ENCODE measurements at regions not wholly inside any gene's neighbourhood (a gene's known extent, or its start where the extent isn't known, plus 50 kb on each side); places are given as distances from the start of the nearest gene placed in this dataset.

DNA sequence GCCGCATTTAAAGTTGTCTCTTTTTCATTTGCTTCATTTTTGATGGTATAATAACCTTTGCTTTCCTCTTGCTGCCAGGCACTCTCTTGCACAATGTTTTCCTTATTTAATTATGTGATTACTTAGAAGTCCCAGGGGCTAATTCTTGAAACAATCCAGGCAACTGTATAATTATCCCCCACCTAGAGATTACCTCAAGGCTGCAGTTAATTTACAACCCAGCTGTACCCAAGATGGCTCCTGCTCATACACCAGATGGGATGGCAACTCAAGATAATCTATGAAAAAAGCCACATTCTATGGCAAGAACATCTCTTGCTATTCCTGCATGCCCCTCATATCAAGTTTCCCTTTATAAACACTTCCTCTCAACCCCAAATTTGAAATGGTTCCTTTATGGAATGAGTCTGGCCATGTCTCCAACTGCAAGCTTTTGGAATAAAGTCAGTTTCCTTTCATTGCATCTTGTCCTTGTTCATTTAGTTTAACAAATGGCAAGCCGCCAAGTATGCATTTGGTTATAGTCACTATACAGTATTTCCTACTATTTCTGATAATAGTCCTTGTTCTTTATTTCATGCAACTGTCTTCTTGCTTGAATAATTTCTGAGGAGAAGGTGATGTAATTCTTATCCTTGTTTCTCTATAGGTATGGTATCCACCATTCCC is 1042.6 kb downstream of the PLA2G4A start:
- DNase-seq (ENCODE audit: extremely low read depth, low read depth, low spot score): no peak

DNA sequence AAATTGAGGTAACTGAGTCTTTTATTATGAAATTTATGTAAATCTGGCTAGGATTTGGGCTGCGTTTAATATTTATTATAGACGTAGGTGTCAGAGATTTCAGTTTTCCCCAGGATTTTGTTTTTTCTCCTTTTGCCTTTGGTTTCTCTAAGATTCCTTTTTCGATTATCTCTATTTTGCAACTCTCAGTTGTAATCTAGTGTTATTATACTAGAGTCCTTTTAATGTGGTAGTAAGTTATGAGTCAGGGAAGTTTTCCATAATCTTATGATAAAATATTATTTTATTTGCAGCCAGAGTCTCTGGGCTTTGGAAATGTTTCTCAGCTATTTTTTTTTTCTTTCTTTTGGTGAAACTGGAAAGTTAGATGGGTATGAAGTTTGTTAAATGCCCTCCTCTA is 1043.8 kb downstream of the PLA2G4A start:
- DNase-seq (ENCODE audit: extremely low read depth, low read depth, low spot score): no peak

DNA sequence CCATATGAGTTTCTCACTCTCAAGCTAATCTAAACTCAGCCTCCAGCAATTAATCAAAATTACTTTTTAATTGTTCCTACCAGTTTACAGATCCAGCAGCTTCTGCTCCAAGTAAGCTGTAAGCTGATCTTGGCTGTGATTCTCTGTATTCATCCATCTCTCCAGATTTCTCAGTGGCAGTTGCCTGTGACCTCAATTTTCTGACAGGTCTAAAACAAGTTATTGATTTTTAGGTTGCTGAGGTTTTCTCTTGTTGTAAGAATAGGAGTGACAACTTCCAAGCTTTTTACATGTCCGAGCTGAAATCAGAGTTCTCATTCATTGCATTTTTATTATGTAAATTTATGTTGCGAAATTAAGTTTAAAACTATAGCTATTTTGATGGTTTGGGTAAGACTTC is 1044.4 kb downstream of the PLA2G4A start:
- no peak for DNase-seq (ENCODE audit: extremely low read depth, low read depth, low spot score)

DNA sequence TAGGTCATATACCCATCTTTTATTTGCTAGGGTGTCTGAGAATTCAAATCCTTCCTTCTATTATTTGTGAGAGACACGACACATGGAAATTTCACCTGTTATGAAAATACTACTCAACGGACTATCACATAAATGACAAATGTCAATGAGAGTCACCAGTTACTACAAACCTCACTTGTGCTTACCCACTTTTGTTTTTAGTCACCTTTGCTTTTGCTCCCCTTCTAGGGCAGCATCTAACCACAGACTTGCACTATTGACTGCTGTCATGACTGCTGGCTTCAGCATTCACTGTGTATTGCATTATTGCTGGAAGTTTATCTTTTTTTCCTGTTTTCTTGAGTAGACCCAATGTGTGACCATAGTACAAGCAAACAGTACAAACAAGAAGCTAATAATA is 1048.0 kb downstream of the PLA2G4A start:
- no peak for DNase-seq (ENCODE audit: extremely low read depth, low read depth, low spot score)

DNA sequence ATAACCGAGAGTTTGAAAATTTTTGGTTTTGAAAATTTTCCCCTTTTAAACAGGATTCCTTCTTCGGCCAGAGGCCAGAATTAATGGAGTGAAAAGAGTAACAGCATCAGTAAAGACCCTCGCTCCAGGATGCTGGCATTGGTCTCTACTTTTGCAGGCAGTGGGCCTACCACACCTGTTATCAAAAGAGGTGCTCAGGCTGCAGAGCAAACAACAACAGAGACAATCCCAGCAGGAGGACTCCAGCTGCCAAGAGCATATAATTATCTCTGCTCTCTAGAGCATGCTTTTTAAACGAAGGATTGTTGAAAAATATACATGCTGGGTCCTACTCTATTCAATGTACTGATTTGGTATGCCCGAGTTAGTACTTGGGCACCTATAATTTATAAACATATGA is 1048.5 kb downstream of the PLA2G4A start:
- no peak for DNase-seq (ENCODE audit: extremely low read depth, low read depth, low spot score)

DNA sequence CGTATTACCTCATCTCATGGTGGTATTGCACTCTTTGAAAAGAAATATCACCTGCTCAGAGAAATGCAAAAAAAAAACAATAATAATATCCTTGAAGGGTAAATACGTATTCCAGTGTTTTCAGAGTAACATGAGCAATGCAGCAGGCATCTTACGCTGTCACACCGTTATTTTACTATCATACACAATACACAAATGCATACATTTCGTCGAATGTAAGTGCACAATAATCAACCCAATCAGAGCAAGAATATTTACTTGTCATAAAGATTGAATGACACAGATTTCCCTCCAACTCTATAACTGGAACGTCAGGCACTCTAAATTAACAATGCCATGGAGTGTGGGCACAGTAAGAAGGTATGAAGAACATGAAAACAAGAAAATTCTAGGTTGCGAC is 1050.1 kb downstream of the PLA2G4A start:
- no peak for DNase-seq (ENCODE audit: extremely low read depth, low read depth, low spot score)

DNA sequence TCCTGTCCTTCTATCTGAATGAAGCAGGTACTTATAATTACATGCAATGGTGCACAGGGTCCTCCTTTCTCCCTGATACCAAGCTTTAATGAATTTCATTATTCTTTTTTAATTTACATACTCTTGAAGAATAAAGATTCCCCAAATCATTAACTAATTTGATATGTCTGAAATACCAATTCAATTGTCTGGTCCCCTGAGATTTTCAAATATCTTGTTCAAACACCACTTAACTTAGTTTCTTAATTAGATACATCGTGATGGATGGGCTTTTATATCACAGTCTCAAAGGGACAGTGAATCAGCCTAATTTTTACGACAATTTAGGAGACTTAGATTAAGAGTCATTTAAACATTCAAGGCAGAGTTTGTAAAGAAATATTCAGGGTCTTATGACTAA is 1054.6 kb downstream of the PLA2G4A start:
- no peak for DNase-seq (ENCODE audit: extremely low read depth, low read depth, low spot score)

DNA sequence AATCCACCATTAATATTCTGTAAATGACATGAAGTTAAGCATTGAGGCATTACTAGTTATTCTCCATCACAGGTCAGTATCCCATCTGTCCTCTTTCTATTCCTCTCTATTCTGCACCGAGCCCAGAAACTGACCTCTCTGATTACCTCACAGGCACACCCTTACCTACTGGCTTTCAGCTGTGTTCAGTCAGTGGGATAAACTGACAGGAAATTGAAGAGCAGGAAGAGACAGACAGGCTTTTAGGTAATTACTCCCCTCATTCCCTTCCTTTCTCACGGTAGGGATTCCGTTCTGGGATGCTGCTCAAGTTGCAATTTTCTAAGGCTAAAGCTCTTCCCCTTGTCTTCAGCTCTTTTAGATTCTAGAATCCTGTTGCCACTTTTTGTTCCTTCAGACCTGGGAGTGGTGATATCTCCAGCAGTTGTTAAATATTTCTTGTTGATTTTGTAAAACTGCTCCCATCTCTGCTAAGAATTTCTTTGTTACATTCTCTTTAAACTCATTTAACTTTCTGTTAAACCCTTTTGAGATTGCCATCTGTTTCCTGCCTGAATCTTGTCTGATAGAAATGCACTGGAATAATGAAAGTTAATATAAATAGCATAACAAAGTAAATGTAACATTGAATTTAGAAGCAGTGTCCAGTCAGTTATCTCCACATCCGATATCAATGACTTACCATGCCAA is 1063.4 kb downstream of the PLA2G4A start:
- DNase-seq (ENCODE audit: extremely low read depth, low read depth, low spot score): no peak

DNA sequence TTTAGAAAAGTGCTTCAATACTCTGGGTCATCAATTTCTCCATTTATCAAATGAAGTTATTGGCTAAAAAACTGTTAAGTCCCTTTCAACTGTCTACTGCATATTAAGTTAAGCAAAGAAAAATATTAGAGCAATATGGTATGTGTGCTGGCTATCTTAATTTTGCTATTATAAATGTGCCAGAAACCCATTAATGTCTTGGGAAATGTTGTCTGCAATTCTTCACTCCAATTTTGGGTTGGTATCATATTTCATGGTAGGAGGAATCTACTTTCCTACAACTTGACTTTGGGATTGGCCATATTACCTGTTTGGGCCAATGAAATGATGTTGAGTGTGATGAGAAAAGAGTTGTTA is 1063.9 kb downstream of the PLA2G4A start:
- DNase-seq (ENCODE audit: extremely low read depth, low read depth, low spot score): no peak

DNA sequence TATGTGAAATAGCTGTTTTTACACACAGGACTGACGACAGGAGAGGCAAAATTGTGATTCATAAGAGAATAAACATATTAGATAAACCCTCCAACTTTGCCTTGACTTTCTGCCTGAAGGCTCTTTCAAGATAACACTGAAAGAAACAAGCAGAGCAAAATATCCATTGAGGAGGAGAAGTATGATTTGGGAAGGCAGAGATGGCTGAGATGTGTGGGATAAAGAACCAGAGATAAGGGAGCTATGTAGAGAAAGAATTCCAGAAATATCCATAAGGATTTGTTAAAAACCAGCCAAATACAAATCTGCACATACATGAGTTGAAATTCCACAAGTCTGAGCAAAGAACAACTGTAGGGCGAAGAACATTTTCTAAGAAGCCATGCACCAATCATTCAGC is 1064.7 kb downstream of the PLA2G4A start:
- no peak for DNase-seq (ENCODE audit: extremely low read depth, low read depth, low spot score)

DNA sequence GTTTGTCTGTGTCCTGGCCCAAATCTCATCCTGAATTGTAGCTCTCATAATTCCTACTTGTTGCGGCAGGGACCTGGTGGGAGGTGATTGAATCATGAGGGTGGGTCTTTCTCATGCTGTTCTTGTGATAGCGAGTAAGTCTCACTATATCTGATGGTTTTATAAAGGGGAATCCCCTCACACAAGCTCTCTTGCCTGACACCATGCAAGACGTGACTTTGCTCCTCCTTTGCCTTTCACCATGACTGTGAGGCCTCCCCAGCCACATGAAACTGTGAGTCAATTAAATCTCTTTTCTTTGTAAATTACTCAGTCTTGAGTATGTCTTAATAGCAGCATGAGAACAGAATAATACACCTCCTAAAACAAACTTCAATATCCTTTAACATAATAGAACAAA is 1065.6 kb downstream of the PLA2G4A start:
- DNase-seq (ENCODE audit: extremely low read depth, low read depth, low spot score): no peak

DNA sequence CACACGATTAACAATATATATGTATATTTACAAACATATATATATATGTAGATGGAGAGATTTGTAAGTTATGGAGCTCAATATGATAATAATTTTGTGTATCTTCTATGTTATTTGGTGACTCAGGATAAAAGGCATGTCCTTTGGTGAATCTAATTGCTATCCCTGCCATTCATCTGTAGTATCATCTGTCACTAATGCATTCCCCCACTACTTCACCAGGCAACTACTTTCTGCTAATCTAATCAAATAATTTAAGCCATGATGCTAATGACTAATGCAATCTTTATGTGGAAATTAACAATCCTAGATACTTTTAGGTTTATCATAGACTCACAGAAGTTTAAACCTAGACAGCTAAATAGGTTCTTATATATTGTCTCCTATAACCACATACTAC is 1074.5 kb downstream of the PLA2G4A start:
- DNase-seq (ENCODE audit: extremely low read depth, low read depth, low spot score): no peak

DNA sequence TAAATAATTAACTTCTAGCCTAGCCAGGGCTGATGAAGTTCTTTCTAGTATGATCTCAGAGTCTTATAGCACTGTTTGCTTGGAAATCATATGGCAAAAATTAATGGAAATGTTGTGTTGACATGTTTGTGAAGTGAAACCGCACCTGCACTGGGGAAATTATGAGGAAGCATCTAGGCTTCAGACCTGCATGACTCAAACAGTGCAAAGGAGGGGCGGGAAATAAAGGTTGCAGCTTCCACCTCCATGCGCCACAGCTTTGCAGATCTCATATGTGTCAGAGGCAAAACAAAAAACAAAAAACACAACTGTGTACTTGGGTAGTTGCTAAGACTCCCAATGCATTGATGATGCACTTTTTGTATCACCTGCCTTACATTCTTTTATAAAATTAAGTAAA is 1080.6 kb downstream of the PLA2G4A start:
- no peak for DNase-seq (ENCODE audit: extremely low read depth, low read depth, low spot score)

DNA sequence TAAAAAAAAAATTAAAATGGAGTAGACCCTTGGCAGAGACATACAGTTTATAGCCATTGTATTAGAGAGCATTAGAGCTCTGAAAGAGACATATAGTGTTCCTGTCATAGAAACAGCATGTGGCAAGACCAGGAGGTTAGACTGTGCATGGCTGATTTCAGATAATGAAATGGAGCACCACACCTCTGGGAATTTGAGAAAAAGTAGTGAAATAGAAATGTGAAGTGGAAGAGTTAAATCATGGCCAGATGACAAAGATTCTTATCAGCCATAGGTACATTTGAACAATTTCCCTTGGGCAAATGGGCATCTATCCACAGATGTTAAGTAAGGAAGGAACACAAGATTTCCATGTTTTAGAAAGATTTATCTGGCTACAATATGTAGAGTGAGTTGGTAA is 1083.1 kb downstream of the PLA2G4A start:
- no peak for DNase-seq (ENCODE audit: extremely low read depth, low read depth, low spot score)

DNA sequence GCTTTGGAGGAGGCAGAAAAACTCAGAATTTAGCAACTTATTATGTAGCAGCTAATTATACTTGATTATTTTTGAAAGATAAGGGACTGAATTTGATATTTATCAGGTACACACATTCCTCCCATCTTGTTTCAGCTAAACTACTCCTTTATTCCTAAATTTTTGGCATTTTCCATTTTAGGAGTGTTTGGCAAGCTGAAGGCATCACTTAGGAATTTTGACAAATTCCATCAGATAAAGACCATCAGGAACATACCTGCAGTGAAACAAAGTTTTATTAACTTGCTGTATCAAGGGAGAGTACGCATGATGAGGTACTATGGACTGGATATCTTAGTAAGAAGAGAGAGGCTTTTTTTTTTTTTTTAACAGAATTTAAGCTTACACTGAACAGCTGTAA is 1092.2 kb downstream of the PLA2G4A start:
- DNase-seq (ENCODE audit: extremely low read depth, low read depth, low spot score): no peak

DNA sequence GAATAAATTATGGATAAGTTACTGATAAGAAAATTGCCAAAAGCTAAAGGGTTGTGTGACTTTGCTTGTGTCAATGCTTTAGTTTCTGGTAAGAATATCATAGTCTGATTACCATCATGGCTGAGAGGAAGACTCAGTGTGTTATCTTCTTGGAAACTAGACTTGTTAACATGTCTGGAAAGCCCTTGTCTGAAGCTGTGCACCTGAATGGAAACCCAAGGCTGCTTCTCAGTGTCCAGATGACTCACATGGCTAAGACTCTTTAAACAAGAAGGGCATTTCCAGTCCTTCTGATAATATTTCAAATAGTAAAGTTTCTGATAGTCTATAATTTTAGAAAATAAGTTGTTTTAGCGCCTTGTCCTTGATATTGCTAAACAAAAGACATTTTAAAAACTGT is 1092.7 kb downstream of the PLA2G4A start:
- no peak for DNase-seq (ENCODE audit: extremely low read depth, low read depth, low spot score)

DNA sequence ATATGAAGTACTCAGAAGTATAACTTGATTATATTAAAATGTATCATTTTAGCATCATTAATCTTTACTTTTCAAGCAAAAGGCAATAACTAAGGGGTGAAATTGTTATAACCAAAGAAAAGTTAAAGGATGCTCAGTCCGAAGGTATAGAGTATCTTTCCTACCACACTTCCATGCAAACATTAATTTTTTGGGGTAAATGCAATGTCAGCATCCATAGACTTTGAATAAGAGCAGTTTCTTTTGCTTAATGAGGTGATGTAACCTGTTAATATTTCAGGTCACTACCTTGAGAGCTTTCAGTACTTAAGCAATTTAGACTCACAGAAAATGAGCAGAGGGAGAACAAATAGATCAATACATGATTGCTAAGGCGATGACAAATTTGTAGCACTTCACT is 1093.5 kb downstream of the PLA2G4A start:
- no peak for DNase-seq (ENCODE audit: extremely low read depth, low read depth, low spot score)

DNA sequence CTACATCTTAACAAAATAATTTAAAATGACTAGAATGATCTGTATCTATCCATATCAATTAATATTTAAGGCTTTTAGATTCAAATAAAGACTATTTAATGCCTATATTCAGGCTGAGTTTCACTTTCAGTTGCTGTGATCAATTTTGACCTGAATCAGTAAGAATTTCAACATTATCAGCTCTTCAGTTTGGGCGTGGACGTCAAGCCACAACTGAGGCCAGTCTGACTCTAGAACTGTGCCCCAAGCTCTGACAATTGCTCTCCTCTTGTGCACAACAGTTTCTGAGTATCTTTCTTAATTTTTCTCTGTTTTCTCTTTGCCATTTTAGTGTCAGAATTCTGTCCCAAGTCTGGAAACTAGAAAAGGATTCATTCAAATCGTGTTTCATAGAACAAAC is 1095.5 kb downstream of the PLA2G4A start:
- no peak for DNase-seq (ENCODE audit: extremely low read depth, low read depth, low spot score)

DNA sequence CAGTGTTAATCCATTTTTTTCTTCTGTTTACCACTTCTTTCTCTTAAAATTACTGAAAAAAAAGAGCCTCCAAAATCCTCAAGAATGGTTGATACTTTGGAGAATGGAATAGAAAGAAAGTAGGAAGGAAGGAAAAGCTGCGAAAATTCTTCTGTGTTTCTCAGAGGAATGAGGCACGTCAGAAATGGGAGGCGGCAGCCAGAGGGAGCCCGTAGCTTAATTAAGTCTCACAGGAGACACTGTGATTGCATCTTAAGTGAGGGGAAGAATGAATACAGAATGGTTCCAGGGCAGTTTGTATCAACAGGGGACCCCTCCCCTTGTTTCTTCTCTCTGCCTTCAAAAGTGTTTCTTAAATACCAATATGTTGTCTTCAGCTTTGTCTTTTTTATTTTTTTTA is 1099.5 kb downstream of the PLA2G4A start:
- DNase-seq (ENCODE audit: extremely low read depth, low read depth, low spot score): peak; percentile 33

DNA sequence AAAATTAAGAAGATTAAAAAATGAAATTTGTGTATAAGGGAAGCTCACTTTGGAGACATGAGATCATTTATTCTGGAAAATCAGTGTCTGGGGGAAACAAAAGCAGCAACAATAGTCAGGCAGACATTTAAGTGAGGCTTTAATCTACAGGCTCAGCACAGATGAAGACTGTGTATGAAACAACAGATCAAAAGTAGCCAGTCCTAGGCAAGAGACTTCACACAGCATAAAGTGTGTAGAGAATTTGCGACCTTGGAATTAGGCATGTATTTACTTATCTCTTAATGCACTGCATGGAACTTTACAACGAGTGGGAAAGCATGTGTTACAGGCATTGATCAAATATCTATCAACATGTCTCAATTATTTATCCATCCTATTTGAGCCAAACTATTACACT is 1099.9 kb downstream of the PLA2G4A start:
- DNase-seq (ENCODE audit: extremely low read depth, low read depth, low spot score): no peak

DNA sequence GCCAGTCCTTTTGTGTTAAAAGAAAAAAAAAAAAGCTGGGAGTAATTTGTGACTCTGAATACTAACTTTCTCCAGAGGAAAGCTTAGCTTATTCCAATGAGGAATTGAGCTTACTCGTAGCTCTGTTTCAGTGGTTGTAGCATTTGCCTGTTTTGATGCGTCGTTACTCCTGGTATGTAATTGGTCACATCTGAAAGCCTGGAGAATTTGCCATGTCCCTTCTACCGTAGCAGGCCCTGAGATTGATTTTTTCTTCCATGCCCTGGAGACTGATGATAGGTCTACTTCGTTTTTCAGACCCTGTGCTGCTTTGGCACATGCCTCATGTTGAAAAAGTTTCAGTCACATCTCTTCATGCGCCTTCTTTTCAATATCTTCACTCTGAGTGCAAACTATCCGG is 1103.0 kb downstream of the PLA2G4A start:
- no peak for DNase-seq (ENCODE audit: extremely low read depth, low read depth, low spot score)

DNA sequence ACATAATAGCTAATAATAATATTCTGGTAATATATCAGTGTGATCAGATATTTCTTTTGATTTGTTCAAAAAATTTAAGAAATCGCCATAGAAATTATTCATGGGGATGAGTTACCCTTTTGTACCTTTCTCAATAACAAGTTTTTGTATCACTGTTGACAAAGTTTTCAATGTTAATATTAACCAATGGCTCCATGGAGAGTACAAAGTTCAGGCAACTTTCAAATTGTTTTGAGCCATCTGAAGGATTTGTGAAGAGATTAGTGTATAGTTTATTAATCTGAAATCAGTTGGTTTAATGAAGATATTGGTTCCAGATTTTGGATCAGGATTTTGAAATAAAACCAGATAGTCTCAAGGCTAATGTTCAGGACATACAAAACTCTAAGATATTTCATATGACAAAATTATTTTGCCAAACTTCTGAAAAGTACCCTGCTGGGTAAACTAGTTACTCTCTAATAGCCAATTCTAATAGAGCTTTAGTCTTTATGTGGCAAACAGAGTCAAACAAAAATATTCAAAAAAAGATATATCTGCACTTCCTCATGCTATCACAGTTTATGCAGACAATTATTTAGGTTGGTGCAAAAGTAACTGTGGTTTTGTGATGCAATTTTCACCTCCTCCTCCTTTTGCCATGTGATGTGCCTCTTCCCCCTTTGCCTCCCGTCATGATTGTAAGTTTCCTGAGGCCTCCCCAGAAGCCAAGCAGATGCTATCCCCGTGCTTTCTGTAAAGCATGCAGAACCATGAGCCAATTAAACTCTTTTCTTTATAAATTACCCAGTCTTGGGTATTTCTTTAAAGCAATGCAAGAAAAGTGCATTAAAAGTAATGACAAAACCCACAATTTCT is 1105.0 kb downstream of the PLA2G4A start:
- no peak for DNase-seq (ENCODE audit: extremely low read depth, low read depth, low spot score)
